ENCODE measurements at regions not wholly inside any gene's neighbourhood (a gene's known extent, or its start where the extent isn't known, plus 50 kb on each side); places are given as distances from the start of the nearest gene placed in this dataset.

DNA sequence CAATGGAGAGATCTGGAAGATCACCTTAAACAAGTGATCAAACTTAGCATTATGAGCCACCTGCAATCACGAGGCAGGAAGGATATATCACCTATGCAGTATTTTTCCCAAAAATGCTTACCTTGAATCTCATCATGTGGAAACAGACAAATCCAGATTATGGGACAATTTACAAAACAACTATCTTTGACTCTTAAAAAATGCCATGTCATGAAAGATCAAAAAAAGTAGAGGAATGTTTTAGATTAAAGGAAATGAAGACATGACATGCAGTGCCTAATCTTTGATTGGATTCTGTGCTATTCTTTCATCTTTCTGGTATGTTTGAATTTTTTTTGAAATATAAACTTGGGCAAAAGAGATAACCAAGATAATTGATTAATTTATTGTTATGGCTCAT, 95.9 kb downstream of the KPNA2 start:
- no peak for DNase-seq (ENCODE audit: low read depth)
- no peak overlapping the region for H3K4me3 ChIP-seq (ENCODE audit: low read depth, low read length)
- TF ChIP-seq, protein P1, sequence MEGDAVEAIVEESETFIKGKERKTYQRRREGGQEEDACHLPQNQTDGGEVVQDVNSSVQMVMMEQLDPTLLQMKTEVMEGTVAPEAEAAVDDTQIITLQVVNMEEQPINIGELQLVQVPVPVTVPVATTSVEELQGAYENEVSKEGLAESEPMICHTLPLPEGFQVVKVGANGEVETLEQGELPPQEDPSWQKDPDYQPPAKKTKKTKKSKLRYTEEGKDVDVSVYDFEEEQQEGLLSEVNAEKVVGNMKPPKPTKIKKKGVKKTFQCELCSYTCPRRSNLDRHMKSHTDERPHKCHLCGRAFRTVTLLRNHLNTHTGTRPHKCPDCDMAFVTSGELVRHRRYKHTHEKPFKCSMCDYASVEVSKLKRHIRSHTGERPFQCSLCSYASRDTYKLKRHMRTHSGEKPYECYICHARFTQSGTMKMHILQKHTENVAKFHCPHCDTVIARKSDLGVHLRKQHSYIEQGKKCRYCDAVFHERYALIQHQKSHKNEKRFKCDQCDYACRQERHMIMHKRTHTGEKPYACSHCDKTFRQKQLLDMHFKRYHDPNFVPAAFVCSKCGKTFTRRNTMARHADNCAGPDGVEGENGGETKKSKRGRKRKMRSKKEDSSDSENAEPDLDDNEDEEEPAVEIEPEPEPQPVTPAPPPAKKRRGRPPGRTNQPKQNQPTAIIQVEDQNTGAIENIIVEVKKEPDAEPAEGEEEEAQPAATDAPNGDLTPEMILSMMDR (IDR thresholded peaks at IDR 0.05; ENCODE audit: control insufficient read depth, extremely low read depth, insufficient read depth): no peak

DNA sequence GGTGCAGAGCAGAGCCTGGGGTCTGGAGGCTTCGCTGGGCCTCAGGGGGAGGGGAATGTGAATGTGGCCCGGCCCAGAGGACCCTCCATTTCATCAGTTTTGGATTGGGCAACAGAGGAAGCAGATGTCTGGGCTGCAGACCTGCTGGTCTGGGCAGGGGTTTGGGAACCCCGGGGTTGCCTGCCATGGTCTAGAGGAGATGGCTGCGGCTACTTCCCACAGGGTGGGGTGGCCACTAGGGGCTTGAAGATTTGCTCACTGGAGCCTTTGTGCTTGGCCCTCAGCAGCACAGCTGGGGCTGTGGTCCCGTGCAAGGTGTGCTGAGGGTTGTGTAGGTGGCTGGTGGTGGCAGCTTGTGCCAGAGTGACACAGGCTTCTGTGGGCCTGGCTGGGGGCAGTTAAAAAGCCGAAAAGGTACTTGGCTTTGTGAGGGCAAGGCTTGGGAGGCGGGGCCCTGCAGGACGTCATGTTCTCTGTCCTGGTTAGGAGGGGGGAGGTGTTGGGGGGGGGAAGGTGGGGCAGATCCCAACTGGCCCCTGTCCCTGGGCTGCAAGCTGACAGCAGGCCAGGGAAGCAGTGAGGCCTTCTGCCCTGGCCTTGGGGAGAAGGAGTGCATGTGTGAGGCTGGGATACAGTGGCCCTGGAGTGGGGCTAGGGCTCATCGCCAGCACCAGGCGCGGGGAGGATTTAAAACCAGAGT, 98.0 kb downstream of the KPNA2 start:
- no peak overlapping the region for H3K4me3 ChIP-seq (ENCODE audit: low read depth, low read length)
- TF ChIP-seq, protein P1 (IDR thresholded peaks at IDR 0.05; ENCODE audit: control insufficient read depth, extremely low read depth, insufficient read depth): no peak
- no peak for DNase-seq (ENCODE audit: low read depth)

DNA sequence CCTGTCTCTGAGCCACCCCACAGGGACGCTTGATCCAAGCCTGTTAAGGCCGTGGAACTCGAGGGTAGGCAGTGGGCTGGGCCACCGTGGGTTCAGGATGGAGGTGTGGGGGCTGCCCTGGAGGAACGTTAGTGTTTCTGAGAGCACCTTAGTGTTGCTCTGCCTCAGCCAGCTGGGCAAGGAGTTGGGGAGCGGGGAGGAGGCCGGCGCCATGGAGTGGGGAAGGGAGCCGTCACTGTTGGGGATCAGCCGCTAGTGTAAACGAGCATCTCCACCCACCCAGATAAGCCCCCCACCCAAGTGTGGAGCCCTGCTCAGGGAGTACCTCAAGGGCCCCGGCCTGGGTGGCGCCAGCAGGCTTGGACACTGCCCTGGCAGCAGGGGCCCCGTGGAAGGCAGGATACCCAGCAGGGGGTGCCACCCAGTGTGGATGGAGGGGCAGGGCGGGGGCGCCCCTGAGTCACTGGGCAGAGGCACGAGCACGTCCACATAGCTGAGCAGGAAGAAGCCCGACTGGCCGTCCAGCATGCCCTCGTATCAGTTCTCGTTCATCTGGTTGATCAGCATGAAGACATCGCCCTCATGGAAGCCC, 98.6 kb downstream of the KPNA2 start:
- DNase-seq (ENCODE audit: low read depth): no peak
- TF ChIP-seq, protein P1 (IDR thresholded peaks at IDR 0.05; ENCODE audit: control insufficient read depth, extremely low read depth, insufficient read depth): no peak
- H3K4me3 ChIP-seq (ENCODE audit: low read depth, low read length): no peak overlapping the region

DNA sequence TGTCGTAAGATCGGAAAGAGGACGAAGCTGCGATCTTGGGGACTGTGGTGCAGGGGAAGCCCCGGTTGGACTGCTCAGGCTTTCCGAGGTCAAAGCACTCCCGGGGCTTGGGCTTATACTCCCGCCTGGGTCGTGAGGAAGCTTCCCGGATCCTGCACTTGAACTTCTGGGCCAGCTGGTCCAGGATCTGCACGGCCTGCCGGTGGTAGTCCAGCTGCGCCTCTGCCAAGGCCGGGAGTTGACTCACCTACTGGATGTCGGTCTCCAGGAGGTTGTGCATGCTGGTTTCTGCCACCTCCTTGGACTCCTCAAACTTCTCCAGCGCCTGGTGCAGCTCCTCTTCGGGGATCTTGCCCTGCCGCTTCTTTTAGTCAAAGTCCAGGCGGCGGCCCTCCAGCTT, 99.2 kb downstream of the KPNA2 start:
- TF ChIP-seq, protein P1 (IDR thresholded peaks at IDR 0.05; ENCODE audit: control insufficient read depth, extremely low read depth, insufficient read depth): no peak
- DNase-seq (ENCODE audit: low read depth): no peak
- H3K4me3 ChIP-seq (ENCODE audit: low read depth, low read length): no peak overlapping the region

DNA sequence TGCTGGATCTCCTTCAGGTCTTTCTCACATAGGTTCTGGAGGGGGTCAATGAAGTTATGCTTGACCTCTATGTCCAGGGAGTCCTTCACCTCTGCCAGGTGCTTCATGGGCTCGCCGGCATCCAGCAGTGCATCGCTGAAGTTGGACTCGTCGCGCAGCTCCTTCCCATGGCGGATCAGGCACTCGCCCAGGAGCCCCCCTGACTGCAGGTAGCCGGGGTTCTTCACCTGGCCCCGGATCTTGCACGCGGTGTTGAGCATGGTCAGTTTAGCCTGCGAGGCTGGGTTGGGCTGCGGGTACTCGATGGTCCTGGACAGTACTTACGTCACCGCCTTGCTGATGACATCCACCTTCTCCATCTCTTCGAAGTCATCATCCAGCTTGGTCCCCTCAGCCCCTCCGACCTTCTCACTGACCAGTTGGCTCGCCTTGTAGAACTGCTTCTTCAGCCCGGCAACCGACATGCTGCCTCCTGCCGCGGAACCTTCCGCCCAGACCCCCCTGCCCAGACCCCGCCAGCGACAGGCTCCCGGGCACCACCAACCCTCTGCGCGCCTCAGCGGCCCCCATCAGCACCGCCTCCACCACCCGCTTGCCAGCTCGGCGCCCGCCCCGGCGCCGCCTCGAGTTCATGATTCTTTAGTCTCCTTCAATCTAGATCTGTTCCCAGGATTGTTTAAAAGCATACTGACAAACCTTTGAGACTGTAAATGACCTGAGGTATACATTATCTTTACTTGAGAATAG, 99.8 kb downstream of the KPNA2 start:
- H3K4me3 ChIP-seq (ENCODE audit: low read depth, low read length): no peak overlapping the region
- TF ChIP-seq, protein P1 (IDR thresholded peaks at IDR 0.05; ENCODE audit: control insufficient read depth, extremely low read depth, insufficient read depth): no peak
- no peak for DNase-seq (ENCODE audit: low read depth)

DNA sequence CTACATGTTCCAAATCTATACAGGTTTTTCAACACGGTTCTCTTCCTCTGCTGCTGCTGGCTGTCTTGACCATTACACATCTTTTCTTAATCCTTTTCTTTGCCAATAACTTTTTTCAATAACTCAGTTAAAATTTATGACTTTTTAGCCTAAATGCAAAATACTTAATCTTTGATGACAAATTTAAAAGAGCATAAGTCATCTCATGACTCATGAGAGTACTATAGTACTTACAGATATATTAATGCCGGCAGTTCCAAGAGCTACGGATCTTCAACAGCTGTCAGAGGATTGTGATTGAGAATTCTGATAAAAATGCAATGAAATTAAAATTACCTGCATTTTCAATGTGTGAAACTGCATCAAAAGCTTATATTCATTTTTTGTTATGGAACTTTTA, 105.5 kb downstream of the KPNA2 start:
- TF ChIP-seq, protein P1 (IDR thresholded peaks at IDR 0.05; ENCODE audit: control insufficient read depth, extremely low read depth, insufficient read depth): no peak
- no peak for DNase-seq (ENCODE audit: low read depth)
- H3K4me3 ChIP-seq (ENCODE audit: low read depth, low read length): no peak overlapping the region
